HEK293 (cell line): ENCODE measurements at regions not wholly inside any gene's neighbourhood (a gene's known extent, or its start where the extent isn't known, plus 50 kb on each side); places are given as distances from the start of the nearest gene placed in this dataset.

Experiments
- CTCF ChIA-PET: fragments of 350-600 bp; formaldehyde crosslinking; extraction: SDS; loops from one replicate; lab custom pipeline; 2021; ENCODE audit warnings: antibody characterized with exemption; lab: Yijun Ruan, JAX
- POLR2A ChIA-PET: fragments of 300-600 bp; formaldehyde crosslinking; extraction: SDS; loops from one replicate; lab custom pipeline; 2020; ENCODE audit warnings: antibody characterized with exemption, inconsistent platforms; lab: Yijun Ruan, JAX
- H3K27ac ChIP-seq: fragments of 200-500 bp; sonication (Bioruptor generic); 2 replicates; pipeline ENCODE4 v1.5.1; 2014; ENCODE audit warnings: low read depth, low read length, control low read depth, inconsistent platforms; ENCODE audit errors: extremely low read depth
- H3K36me3 ChIP-seq, 2 experiments: fragments of 200-500 bp in 1 of 2; sonication (Bioruptor generic) in 1 of 2; 1 replicate in 1 of 2; 2 replicates in 1 of 2; pipeline ENCODE4 v1.5.1; 2014 to 2017; ENCODE audit warnings: inconsistent platforms in 2 of 2, low read length in 2 of 2; ENCODE audit not compliant: control insufficient read depth in 2 of 2, insufficient read depth in 1 of 2
- H3K4me1 ChIP-seq: fragments of 200-500 bp; sonication (Bioruptor generic); 2 replicates; pipeline ENCODE4 v1.5.1; 2014; ENCODE audit warnings: mild to moderate bottlenecking, low read length, inconsistent platforms; ENCODE audit not compliant: control insufficient read depth, insufficient read depth
- H3K4me3 ChIP-seq: 2 replicates; pipeline ENCODE4 v1.5.1; 2011; ENCODE audit warnings: low read depth, mild to moderate bottlenecking, control low read depth, low read length, moderate library complexity
- H3K9me3 ChIP-seq: fragments of 200-500 bp; sonication (Bioruptor generic); 2 replicates; pipeline ENCODE4 v1.5.1; 2014; ENCODE audit warnings: low read depth, low read length, inconsistent platforms; ENCODE audit not compliant: control insufficient read depth, insufficient read depth
- FEZF1 ChIP-seq: fragments of 450-650 bp; formaldehyde crosslinking; IDR thresholded peaks from 2 replicates; pipeline ENCODE4 v1.5.1; 2016; ENCODE audit warnings: missing biosample characterization, missing genetic modification characterization
- INSM2 ChIP-seq: fragments of 450-650 bp; formaldehyde crosslinking; IDR thresholded peaks from 2 replicates; pipeline ENCODE4 v1.5.1; 2016; ENCODE audit warnings: missing biosample characterization, missing genetic modification characterization
- KLF1 ChIP-seq: fragments of 450-650 bp; formaldehyde crosslinking; IDR thresholded peaks from 2 replicates; pipeline ENCODE4 v1.5.1; 2016; ENCODE audit warnings: missing biosample characterization, missing genetic modification characterization
- KLF7 ChIP-seq: fragments of 450-650 bp; formaldehyde crosslinking; IDR thresholded peaks from 2 replicates; pipeline ENCODE4 v1.5.1; 2016; ENCODE audit warnings: missing biosample characterization, missing genetic modification characterization, borderline replicate concordance
- OSR2 ChIP-seq: fragments of 450-650 bp; formaldehyde crosslinking; IDR thresholded peaks from 2 replicates; pipeline ENCODE4 v1.5.1; 2016; ENCODE audit warnings: missing biosample characterization, missing genetic modification characterization
- OVOL3 ChIP-seq: fragments of 450-650 bp; formaldehyde crosslinking; IDR thresholded peaks from 2 replicates; pipeline ENCODE4 v1.5.1; 2016; ENCODE audit warnings: missing biosample characterization, missing genetic modification characterization
- REPIN1 ChIP-seq: fragments of 450-650 bp; formaldehyde crosslinking; IDR thresholded peaks from 2 replicates; pipeline ENCODE4 v1.5.1; 2017; ENCODE audit warnings: missing biosample characterization, missing genetic modification characterization, low read depth
- SETDB1 ChIP-seq: IDR thresholded peaks from one replicate; pipeline ENCODE4 v1.6.1; 2017; ENCODE audit warnings: mild to moderate bottlenecking, low read length, moderate library complexity, mixed read lengths; ENCODE audit not compliant: insufficient read length
- ZBTB21 ChIP-seq: fragments of 450-650 bp; formaldehyde crosslinking; IDR thresholded peaks from 2 replicates; pipeline ENCODE4 v1.5.1; 2017; ENCODE audit warnings: missing biosample characterization, missing genetic modification characterization
- ZFP69B ChIP-seq: fragments of 450-650 bp; formaldehyde crosslinking; IDR thresholded peaks from 2 replicates; pipeline ENCODE4 v1.5.1; 2016; ENCODE audit warnings: missing biosample characterization, missing genetic modification characterization
- ZNF133 ChIP-seq: fragments of 450-650 bp; formaldehyde crosslinking; IDR thresholded peaks from 2 replicates; pipeline ENCODE4 v1.5.1; 2016; ENCODE audit warnings: missing biosample characterization, missing genetic modification characterization
- ZNF175 ChIP-seq: fragments of 450-650 bp; formaldehyde crosslinking; IDR thresholded peaks from 2 replicates; pipeline ENCODE4 v1.5.1; 2016; ENCODE audit warnings: missing biosample characterization, missing genetic modification characterization
- ZNF214 ChIP-seq: fragments of 450-650 bp; formaldehyde crosslinking; IDR thresholded peaks from 2 replicates; pipeline ENCODE4 v1.5.1; 2017; ENCODE audit warnings: missing biosample characterization, mild to moderate bottlenecking, missing genetic modification characterization, borderline replicate concordance
- ZNF280D ChIP-seq: fragments of 450-650 bp; formaldehyde crosslinking; IDR thresholded peaks from 2 replicates; pipeline ENCODE4 v1.5.1; 2016; ENCODE audit warnings: missing biosample characterization, missing genetic modification characterization
- ZNF473 ChIP-seq: fragments of 450-650 bp; formaldehyde crosslinking; IDR thresholded peaks from 2 replicates; pipeline ENCODE4 v1.5.1; 2017; ENCODE audit warnings: missing biosample characterization, missing genetic modification characterization
- ZNF530 ChIP-seq: fragments of 450-650 bp; formaldehyde crosslinking; IDR thresholded peaks from 2 replicates; pipeline ENCODE4 v1.5.1; 2016; ENCODE audit warnings: low read depth, missing biosample characterization, missing genetic modification characterization
- ZNF560 ChIP-seq: fragments of 450-650 bp; formaldehyde crosslinking; IDR thresholded peaks from 2 replicates; pipeline ENCODE4 v1.5.1; 2017; ENCODE audit warnings: missing biosample characterization, missing genetic modification characterization, borderline replicate concordance
- ZNF561 ChIP-seq: fragments of 450-650 bp; IDR thresholded peaks from 2 replicates; pipeline ENCODE4 v1.5.1; 2018; ENCODE audit warnings: missing biosample characterization, missing genetic modification characterization, borderline replicate concordance
- ZNF645 ChIP-seq: fragments of 450-650 bp; formaldehyde crosslinking; IDR thresholded peaks from 2 replicates; pipeline ENCODE4; 2016; ENCODE audit warnings: missing biosample characterization, missing genetic modification characterization
- ZNF670 ChIP-seq: fragments of 450-650 bp; formaldehyde crosslinking; IDR thresholded peaks from 2 replicates; pipeline ENCODE4 v1.5.1; 2016; ENCODE audit warnings: missing biosample characterization, missing genetic modification characterization, low read depth
- ZNF777 ChIP-seq: fragments of 450-650 bp; formaldehyde crosslinking; IDR thresholded peaks from 2 replicates; pipeline ENCODE4 v1.5.1; 2017; ENCODE audit warnings: missing biosample characterization, missing genetic modification characterization, borderline replicate concordance
- ZSCAN30 ChIP-seq: fragments of 450-650 bp; IDR thresholded peaks from 2 replicates; pipeline ENCODE4 v1.5.1; 2018; ENCODE audit warnings: missing biosample characterization, mild to moderate bottlenecking, missing genetic modification characterization, moderate library complexity

- Histone ChIP-seq H3K4me3 (no peak overlapping the region), H3K27ac (no peak overlapping the region), H3K36me3 (no peaks in the 10 kb centered on the region), H3K9me3 (no peaks in the 10 kb centered on the region), H3K4me1 (no peaks in the 10 kb centered on the region)
- POLR2A ChIA-PET = no interaction called here
- TF ChIP-seq ZNF175 (no peak), ZNF560 (tag by site-specific recombination) (no peak), REPIN1 (tag by site-specific recombination) (no peak), ZNF777 (tag by site-specific recombination) (no peak), ZNF561 (tag by site-specific recombination) (no peak), ZSCAN30 (tag by site-specific recombination) (no peak), ZNF214 (tag by site-specific recombination) (no peak), KLF1 (tag by site-specific recombination) (no peak), INSM2 (tag by site-specific recombination) (no peak), ZNF530 (no peak), SETDB1 (no peak), KLF7 (tag by site-specific recombination) (no peak), ZNF473 (no peak), ZNF133 (no peak)
- TF ChIP-seq, all 188 proteins: peak for 0
- CTCF ChIA-PET = no interaction called here
Observed at GRCh38 chr3:118781232-118781631, 253.4 kb downstream of the IGSF11 start.

GRCh38 chr3:118781839-118782238 is 252.8 kb downstream of the IGSF11 start:
- POLR2A ChIA-PET = no interaction called here
- H3K36me3 ChIP-seq = no peaks in the 10 kb centered on the region
- H3K9me3 ChIP-seq = no peaks in the 10 kb centered on the region
- no peak for TF ChIP-seq ZNF280D (tag by site-specific recombination)
- TF ChIP-seq ZSCAN30 (tag by site-specific recombination) = no peak
- TF ChIP-seq REPIN1 (tag by site-specific recombination) = no peak
- TF ChIP-seq OSR2 (tag by site-specific recombination) = no peak
- TF ChIP-seq ZBTB21 (tag by site-specific recombination) = no peak
- no peak for TF ChIP-seq ZFP69B
- no peak for TF ChIP-seq ZNF645 (tag by site-specific recombination)
- TF ChIP-seq OVOL3 (tag by site-specific recombination) = no peak
- no peak for TF ChIP-seq ZNF670 (tag by site-specific recombination)
- TF ChIP-seq FEZF1 (tag by site-specific recombination) = no peak
- no peak overlapping the region for H3K27ac ChIP-seq
- CTCF ChIA-PET = no interaction called here
- no peak overlapping the region for H3K4me3 ChIP-seq
- H3K4me1 ChIP-seq = no peaks in the 10 kb centered on the region
